CD4-positive, alpha-beta T cell (primary cell): ENCODE measurements at regions not wholly inside any gene's neighbourhood (a gene's known extent, or its start where the extent isn't known, plus 50 kb on each side); places are given as distances from the start of the nearest gene placed in this dataset.

Source experiments
- ATAC-seq: fragments of 200-7000 bp; cut with Tn5 transposase; one replicate; pipeline ENCODE4 v1.10.0; 2022; ENCODE audit warnings: mild to moderate bottlenecking; ENCODE audit not compliant: poor library complexity
- CTCF ChIA-PET: fragments of 350-600 bp; sonication (Branson Sonifier 250); formaldehyde crosslinking; loops from one replicate; lab custom pipeline; 2021; ENCODE audit warnings: antibody characterized with exemption, inconsistent platforms; lab: Charles Lee
- POLR2A ChIA-PET: fragments of 350-600 bp; sonication (Branson Sonifier 250); formaldehyde crosslinking; loops from one replicate; lab custom pipeline; 2021; ENCODE audit warnings: antibody characterized with exemption, inconsistent platforms; lab: Charles Lee
- DNase-seq, 14 experiments: peaks; one replicate each; pipeline ENCODE4 v3.0.0-alpha.2; 2013 to 2020; ENCODE audit warnings: mixed read lengths in 2 of 14
- H3K27ac ChIP-seq, 2 donors: one replicate each; pipeline versions ENCODE4 v1.5.1 to v1.7.0; 2013; ENCODE audit warnings: low read length in 2 of 2, low read depth in 1 of 2, mild to moderate bottlenecking in 1 of 2
- H3K27me3 ChIP-seq, 2 experiments: 1 replicate in 1 of 2; 2 replicates in 1 of 2; pipeline versions ENCODE4 v1.6.1 to v1.7.0; 2013; ENCODE audit warnings: low read length in 2 of 2, control low read depth in 1 of 2, mild to moderate bottlenecking in 1 of 2, moderate library complexity in 1 of 2; ENCODE audit not compliant: insufficient read depth in 2 of 2, control insufficient read depth in 1 of 2
- H3K36me3 ChIP-seq: one replicate; pipeline ENCODE4 v1.6.1; 2013; ENCODE audit warnings: low read length, control low read depth; ENCODE audit not compliant: insufficient read depth
- H3K4me1 ChIP-seq: one replicate; pipeline ENCODE4 v1.6.1; 2013; ENCODE audit warnings: low read length, control low read depth; ENCODE audit not compliant: insufficient read depth
- H3K4me3 ChIP-seq: one replicate; pipeline ENCODE4 v1.5.1; 2013; ENCODE audit warnings: mild to moderate bottlenecking, low read length, moderate library complexity
- H3K9me3 ChIP-seq, 2 experiments: 1 replicate in 1 of 2; 2 replicates in 1 of 2; pipeline versions ENCODE4 v1.6.1 to v1.7.0; 2013; ENCODE audit warnings: low read length in 2 of 2, mild to moderate bottlenecking in 2 of 2, control low read depth in 1 of 2, moderate library complexity in 1 of 2; ENCODE audit not compliant: control insufficient read depth in 1 of 2, insufficient read depth in 1 of 2
- H3K27ac Mint-ChIP-seq: one replicate; pipeline ENCODE4 v1.8.0; 2020; ENCODE audit warnings: mixed read lengths
- H3K27me3 Mint-ChIP-seq: one replicate; pipeline ENCODE4 v1.8.0; 2021; ENCODE audit warnings: mixed read lengths
- H3K36me3 Mint-ChIP-seq: one replicate; pipeline ENCODE4 v1.8.0; 2021; ENCODE audit warnings: low read depth, mixed read lengths
- H3K4me1 Mint-ChIP-seq: one replicate; pipeline ENCODE4 v1.8.0; 2021; ENCODE audit warnings: low read depth, mixed read lengths
- H3K4me3 Mint-ChIP-seq: one replicate; pipeline ENCODE4 v1.8.0; 2020; ENCODE audit warnings: mild to moderate bottlenecking, mixed read lengths
- H3K9me3 Mint-ChIP-seq: one replicate; pipeline ENCODE4 v1.8.0; 2020; ENCODE audit warnings: mixed read lengths
- intact Hi-C, 2 experiments: fragments of 100-400 bp; cut with DNase I in 1 of 2; cut with micrococcal nuclease in 1 of 2; formaldehyde crosslinking; loops; one replicate each; pipeline versions ENCODE4 v1.15.1 to v1.9.0; 2023 to 2025; cut with DNase I, micrococcal nuclease
- TF ChIP-seq, protein P1 (sequence below): fragments of 200-600 bp; IDR thresholded peaks from one replicate; pipeline ENCODE4 v1.8.0; 2022; ENCODE audit warnings: antibody characterized with exemption, mild to moderate bottlenecking

DNA sequence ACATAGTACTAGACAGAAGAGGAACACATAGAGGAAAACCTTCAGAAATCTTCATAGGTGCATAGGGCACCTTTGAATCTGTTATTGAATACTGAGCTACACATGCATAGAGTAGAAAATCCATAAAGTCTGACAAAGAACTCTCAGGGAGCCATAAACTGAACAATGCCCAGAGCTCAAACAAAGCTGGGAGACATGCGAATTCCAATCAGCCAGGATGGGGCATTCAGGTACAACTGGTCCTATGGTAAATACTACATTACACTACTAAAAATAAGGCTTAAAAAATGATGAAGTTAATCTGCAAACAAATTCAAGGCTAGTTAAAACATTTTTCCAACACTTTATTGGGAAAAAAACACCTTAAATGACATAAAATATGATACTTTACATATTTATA, 259.7 kb downstream of the DIO2 start:
- Mint-ChIP-seq H3K27ac (no peak overlapping the region), H3K36me3 (no peaks in the 10 kb centered on the region), H3K9me3 (peaks cover 29% of the 10 kb centered on the region), H3K27me3 (no peaks in the 10 kb centered on the region), H3K4me3 (no peak overlapping the region), H3K4me1 (no peaks in the 10 kb centered on the region)
- Histone ChIP-seq H3K4me3 (no peak overlapping the region), H3K27ac (no peak overlapping the region), H3K4me1 (no peaks in the 10 kb centered on the region), H3K27me3 (no peaks in the 10 kb centered on the region), H3K9me3 (peaks cover 7 to 8% of the 10 kb centered on the region in 2 experiments), H3K36me3 (no peaks in the 10 kb centered on the region)
- ATAC-seq, result no peak
- TF ChIP-seq, protein P1, sequence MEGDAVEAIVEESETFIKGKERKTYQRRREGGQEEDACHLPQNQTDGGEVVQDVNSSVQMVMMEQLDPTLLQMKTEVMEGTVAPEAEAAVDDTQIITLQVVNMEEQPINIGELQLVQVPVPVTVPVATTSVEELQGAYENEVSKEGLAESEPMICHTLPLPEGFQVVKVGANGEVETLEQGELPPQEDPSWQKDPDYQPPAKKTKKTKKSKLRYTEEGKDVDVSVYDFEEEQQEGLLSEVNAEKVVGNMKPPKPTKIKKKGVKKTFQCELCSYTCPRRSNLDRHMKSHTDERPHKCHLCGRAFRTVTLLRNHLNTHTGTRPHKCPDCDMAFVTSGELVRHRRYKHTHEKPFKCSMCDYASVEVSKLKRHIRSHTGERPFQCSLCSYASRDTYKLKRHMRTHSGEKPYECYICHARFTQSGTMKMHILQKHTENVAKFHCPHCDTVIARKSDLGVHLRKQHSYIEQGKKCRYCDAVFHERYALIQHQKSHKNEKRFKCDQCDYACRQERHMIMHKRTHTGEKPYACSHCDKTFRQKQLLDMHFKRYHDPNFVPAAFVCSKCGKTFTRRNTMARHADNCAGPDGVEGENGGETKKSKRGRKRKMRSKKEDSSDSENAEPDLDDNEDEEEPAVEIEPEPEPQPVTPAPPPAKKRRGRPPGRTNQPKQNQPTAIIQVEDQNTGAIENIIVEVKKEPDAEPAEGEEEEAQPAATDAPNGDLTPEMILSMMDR, result no peak
- ChIA-PET CTCF (no interaction called here), POLR2A (no interaction called here)
- no peak for DNase-seq
- intact Hi-C loops, result no loop called here

DNA sequence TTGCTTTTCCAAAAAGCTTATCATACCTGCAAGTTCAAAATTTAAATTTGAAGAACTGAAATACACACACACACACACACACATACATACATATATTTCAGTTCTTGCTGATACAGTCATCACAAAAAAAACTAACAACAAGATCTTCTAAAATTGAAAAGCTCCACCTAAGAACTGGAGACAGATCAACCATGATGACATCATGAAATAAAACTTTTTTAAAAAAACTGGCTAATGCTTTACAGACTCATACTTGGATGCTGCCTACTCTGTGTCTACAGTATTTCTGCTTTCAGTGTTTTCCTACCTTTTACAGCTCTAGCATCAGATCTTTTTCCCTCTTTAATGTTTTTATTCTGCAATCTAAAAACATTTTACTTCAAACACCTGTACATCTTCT, 261.4 kb downstream of the DIO2 start:
- no peaks in the 10 kb centered on the region for H3K27me3 Mint-ChIP-seq
- no peaks in the 10 kb centered on the region for H3K36me3 Mint-ChIP-seq
- no peak overlapping the region for H3K27ac ChIP-seq
- H3K9me3 ChIP-seq, result peaks cover 7 to 8% of the 10 kb centered on the region in 2 experiments
- ChIA-PET POLR2A (no interaction called here), CTCF (no interaction called here)
- H3K36me3 ChIP-seq, result no peaks in the 10 kb centered on the region
- H3K27me3 ChIP-seq, result no peaks in the 10 kb centered on the region
- no peaks in the 10 kb centered on the region for H3K4me1 ChIP-seq
- peaks cover 20% of the 10 kb centered on the region for H3K9me3 Mint-ChIP-seq
- no peak for ATAC-seq
- TF ChIP-seq, protein P1, result no peak
- H3K4me1 Mint-ChIP-seq, result no peaks in the 10 kb centered on the region
- no peak for DNase-seq
- intact Hi-C loops, result no loop called here
- H3K4me3 Mint-ChIP-seq, result no peak overlapping the region
- no peak overlapping the region for H3K27ac Mint-ChIP-seq
- no peak overlapping the region for H3K4me3 ChIP-seq

DNA sequence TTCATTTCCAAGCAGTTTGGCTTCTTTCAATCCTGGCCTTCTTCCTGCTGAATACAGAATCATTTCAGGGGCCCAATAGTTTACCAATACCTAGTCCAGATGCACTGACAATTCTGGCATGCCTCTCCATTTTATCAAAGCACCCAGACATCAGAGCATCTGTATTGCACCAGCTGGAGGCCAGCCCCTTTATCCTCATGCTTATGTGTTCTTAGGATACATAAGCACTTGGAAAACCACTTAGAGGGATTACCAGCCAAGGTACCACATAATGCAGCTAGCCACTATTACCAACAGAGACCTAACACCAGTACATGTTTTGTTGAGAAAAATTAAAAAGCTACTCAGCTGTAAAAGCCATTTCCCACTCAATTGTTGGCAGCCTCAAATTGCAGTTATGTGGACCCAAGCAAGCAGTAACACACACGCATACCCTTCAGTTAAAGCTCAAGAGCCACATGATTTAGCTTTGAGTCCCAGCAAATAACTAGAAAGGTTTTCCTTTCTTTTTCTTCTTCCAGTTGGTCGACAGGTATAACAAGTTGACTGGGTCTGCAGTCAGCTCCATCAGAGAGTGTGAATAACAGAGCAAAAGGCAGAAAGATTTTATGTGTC, 263.8 kb downstream of the DIO2 start:
- CTCF ChIA-PET, result no interaction called here
- Histone ChIP-seq H3K9me3 (peaks cover 0 to 4% of the 10 kb centered on the region in 2 experiments), H3K27ac (no peak overlapping the region), H3K4me1 (no peaks in the 10 kb centered on the region), H3K4me3 (no peak overlapping the region), H3K27me3 (no peaks in the 10 kb centered on the region), H3K36me3 (no peaks in the 10 kb centered on the region)
- Mint-ChIP-seq H3K9me3 (peaks cover 13% of the 10 kb centered on the region), H3K36me3 (no peaks in the 10 kb centered on the region), H3K27ac (no peak overlapping the region), H3K27me3 (no peaks in the 10 kb centered on the region), H3K4me3 (no peak overlapping the region), H3K4me1 (no peaks in the 10 kb centered on the region)
- ATAC-seq, result no peak
- TF ChIP-seq, protein P1, result no peak
- DNase-seq, result no peak
- POLR2A ChIA-PET, result no interaction called here
- intact Hi-C loops, result no loop called here
